Suppressor macrophage treated with lipopolysaccharide for 1 hour (primary cell): ENCODE measurements at regions not wholly inside any gene's neighbourhood (a gene's known extent, or its start where the extent isn't known, plus 50 kb on each side); places are given as distances from the start of the nearest gene placed in this dataset.

Experiments used
- DNase-seq, 3 donors: peaks; one replicate each; pipeline ENCODE4 v3.0.0-alpha.2; 2020 to 2022

- DNase-seq = no peak
Observed at GRCh38 chr19:29432677-29433076, 93.1 kb upstream of the VSTM2B start.

GRCh38 chr19:29436591-29437103, 89.1 kb upstream of the VSTM2B start:
- DNase-seq = no peak

GRCh38 chr19:29439021-29439420, 86.8 kb upstream of the VSTM2B start:
- no peak for DNase-seq

GRCh38 chr19:29439688-29440550, 85.9 kb upstream of the VSTM2B start:
- DNase-seq = no peak

GRCh38 chr19:29442094-29442493, 83.7 kb upstream of the VSTM2B start:
- DNase-seq = no peak

- DNase-seq = no peak
Observed at GRCh38 chr19:29442910-29443309, 82.9 kb upstream of the VSTM2B start.

- no peak for DNase-seq
Observed at GRCh38 chr19:29445246-29445645, 80.5 kb upstream of the VSTM2B start.

- no peak for DNase-seq
Observed at GRCh38 chr19:29446361-29446760, 79.4 kb upstream of the VSTM2B start.

- no peak for DNase-seq
Observed at GRCh38 chr19:29448046-29448445, 77.7 kb upstream of the VSTM2B start.

GRCh38 chr19:29449371-29449770, 76.4 kb upstream of the VSTM2B start:
- no peak for DNase-seq

GRCh38 chr19:29450306-29450705, 75.5 kb upstream of the VSTM2B start:
- DNase-seq = no peak

GRCh38 chr19:29450812-29451211, 75.0 kb upstream of the VSTM2B start:
- no peak for DNase-seq

GRCh38 chr19:29454109-29454508, 71.7 kb upstream of the VSTM2B start:
- no peak for DNase-seq

GRCh38 chr19:29457413-29457812, 68.4 kb upstream of the VSTM2B start:
- DNase-seq = no peak

GRCh38 chr19:29467824-29468401, 57.9 kb upstream of the VSTM2B start:
- peak in 2 of 3 donors; percentile 1 to 15 for DNase-seq

- no peak for DNase-seq
Observed at GRCh38 chr19:29475469-29475868, 50.3 kb upstream of the VSTM2B start.
